Sigmoid colon (tissue), 6 donors: ENCODE measurements at regions not wholly inside any gene's neighbourhood (a gene's known extent, or its start where the extent isn't known, plus 50 kb on each side); places are given as distances from the start of the nearest gene placed in this dataset.

Experiments
- DNase-seq: peaks from one replicate; pipeline ENCODE4 v3.0.0-alpha.2; 2019
- H3K27ac ChIP-seq, 4 donors: fragments of 200-600 bp; sonication (generic); one replicate each; pipeline ENCODE4 v1.5.1; 2016 to 2019; ENCODE audit warnings: mild to moderate bottlenecking in 1 of 4
- H3K27me3 ChIP-seq, 3 donors: fragments of 200-600 bp; sonication (generic); one replicate each; pipeline ENCODE4 v1.5.1; 2019; ENCODE audit warnings: mild to moderate bottlenecking in 1 of 3
- H3K36me3 ChIP-seq, 4 donors: fragments of 200-600 bp; sonication (generic); one replicate each; pipeline ENCODE4 v1.5.1; 2016 to 2019
- H3K4me1 ChIP-seq, 4 donors: fragments of 200-600 bp; sonication (generic); one replicate each; pipeline ENCODE4 v1.5.1; 2017 to 2019
- H3K4me3 ChIP-seq, 4 donors: fragments of 200-600 bp; sonication (generic); one replicate each; pipeline ENCODE4 v1.5.1; 2017 to 2019; ENCODE audit warnings: mild to moderate bottlenecking in 2 of 4, moderate library complexity in 1 of 4
- H3K9me3 ChIP-seq, 4 donors: fragments of 200-600 bp in 3 of 4; sonication (generic) in 3 of 4; one replicate each; pipeline versions ENCODE4 v1.5.1 to v1.6.1; 2013 to 2019
- EP300 ChIP-seq, 4 donors: sonication (generic); formaldehyde crosslinking; IDR thresholded peaks; one replicate each; pipeline ENCODE4 v1.6.1; 2017; ENCODE audit warnings: antibody characterized with exemption in 4 of 4
- POLR2A ChIP-seq, 2 donors: fragments of 450-650 bp; IDR thresholded peaks; one replicate each; pipeline ENCODE4 v1.6.1; 2016; ENCODE audit warnings: antibody characterized with exemption in 2 of 2, mild to moderate bottlenecking in 2 of 2, moderate library complexity in 2 of 2
- POLR2AphosphoS5 ChIP-seq, 4 donors: sonication (generic); formaldehyde crosslinking; IDR thresholded peaks; one replicate each; pipeline ENCODE4 v1.6.1; 2017; ENCODE audit warnings: antibody characterized with exemption in 4 of 4
- whole genome bisulfite sequencing, 2 donors: extraction: QIAGEN DNeasy Blood & Tissue Kit; methylation state at CpG; one replicate each; pipeline ENCODE4 v1.1.7; 2013; 5-methylcytosine and 5-hydroxymethylcytosine counted together
- intact Hi-C: fragments of 100-400 bp; cut with DNase I; formaldehyde crosslinking; loops from one replicate; pipeline ENCODE4 v1.15.1; 2023
- TF ChIP-seq, protein P1 (sequence below), 4 experiments: fragments of 450-650 bp in 3 of 4; fragments of 200-600 bp in 1 of 4; IDR thresholded peaks; one replicate each; pipeline ENCODE4 v1.5.1; 2016 to 2019; ENCODE audit warnings: antibody characterized with exemption in 4 of 4, mild to moderate bottlenecking in 3 of 4, moderate library complexity in 2 of 4
- donor health status: healthy with polysubstance abuse.
- donor health status: healthy.

DNA sequence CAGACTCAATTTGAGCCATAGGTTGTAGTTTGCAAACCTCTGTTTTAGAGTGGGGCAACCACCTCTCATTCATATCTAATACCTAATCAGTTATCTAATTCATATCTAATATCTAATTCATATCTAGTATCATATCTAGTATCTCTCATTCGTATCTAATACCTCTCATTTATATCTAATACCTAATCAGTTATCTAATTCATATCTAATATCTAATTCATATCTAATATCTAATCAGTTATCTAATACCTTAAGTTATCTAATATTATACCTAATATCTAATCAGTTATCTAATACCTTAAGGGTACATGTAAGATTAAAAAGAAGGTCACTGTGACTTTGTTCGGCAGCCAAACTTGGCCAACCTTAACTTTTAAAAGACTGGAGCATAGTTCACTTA, 403.4 kb upstream of the MMADHC start:
- Histone ChIP-seq H3K27me3 (no peaks in the 10 kb centered on the region), H3K27ac (no peak overlapping the region), H3K4me1 (no peaks in the 10 kb centered on the region), H3K36me3 (no peaks in the 10 kb centered on the region), H3K9me3 (no peaks in the 10 kb centered on the region), H3K4me3 (no peak overlapping the region)
- TF ChIP-seq EP300 (IDR thresholded peaks at IDR 0.05) = no peak
- TF ChIP-seq, protein P1, sequence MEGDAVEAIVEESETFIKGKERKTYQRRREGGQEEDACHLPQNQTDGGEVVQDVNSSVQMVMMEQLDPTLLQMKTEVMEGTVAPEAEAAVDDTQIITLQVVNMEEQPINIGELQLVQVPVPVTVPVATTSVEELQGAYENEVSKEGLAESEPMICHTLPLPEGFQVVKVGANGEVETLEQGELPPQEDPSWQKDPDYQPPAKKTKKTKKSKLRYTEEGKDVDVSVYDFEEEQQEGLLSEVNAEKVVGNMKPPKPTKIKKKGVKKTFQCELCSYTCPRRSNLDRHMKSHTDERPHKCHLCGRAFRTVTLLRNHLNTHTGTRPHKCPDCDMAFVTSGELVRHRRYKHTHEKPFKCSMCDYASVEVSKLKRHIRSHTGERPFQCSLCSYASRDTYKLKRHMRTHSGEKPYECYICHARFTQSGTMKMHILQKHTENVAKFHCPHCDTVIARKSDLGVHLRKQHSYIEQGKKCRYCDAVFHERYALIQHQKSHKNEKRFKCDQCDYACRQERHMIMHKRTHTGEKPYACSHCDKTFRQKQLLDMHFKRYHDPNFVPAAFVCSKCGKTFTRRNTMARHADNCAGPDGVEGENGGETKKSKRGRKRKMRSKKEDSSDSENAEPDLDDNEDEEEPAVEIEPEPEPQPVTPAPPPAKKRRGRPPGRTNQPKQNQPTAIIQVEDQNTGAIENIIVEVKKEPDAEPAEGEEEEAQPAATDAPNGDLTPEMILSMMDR (IDR thresholded peaks at IDR 0.05) = no peak
- TF ChIP-seq POLR2A (IDR thresholded peaks at IDR 0.05) = no peak
- TF ChIP-seq POLR2AphosphoS5 (IDR thresholded peaks at IDR 0.05) = no peak
- whole genome bisulfite sequencing, 2 donors = 49 to 66% methylated on average over 2 of the region's 2 CpGs
- intact Hi-C loops = no loop called here
- no peak for DNase-seq

DNA sequence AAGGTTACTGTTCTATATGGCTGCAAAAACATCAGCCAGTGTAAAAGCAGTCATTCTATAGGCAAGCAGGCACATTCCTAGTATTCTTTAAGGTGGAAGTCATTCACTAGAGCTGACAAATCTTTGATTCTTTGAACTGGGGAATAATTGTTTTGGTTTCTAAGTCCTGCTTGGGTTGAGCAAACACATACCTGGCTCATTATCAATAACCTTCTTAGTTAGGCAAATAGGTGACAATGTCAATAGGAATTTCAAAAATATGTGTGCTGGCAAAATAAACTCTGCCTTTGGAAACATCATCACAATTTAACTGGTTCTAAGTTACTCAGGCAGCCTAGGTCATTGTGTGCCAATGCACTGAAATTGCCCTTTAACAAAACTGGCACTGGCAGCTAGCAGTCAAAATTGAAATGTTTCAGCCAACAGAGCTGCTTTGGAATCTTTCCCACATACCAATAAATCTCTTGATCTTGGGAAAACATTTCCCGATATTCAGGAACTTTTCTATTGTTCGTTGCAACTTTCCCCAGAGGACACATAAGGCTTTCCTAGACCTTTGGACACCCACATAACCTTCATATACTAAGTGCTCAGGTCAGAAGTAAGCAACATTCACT, 402.0 kb upstream of the MMADHC start:
- intact Hi-C loops = no loop called here
- Histone ChIP-seq H3K27me3 (no peaks in the 10 kb centered on the region), H3K27ac (no peak overlapping the region), H3K4me1 (no peaks in the 10 kb centered on the region), H3K9me3 (no peaks in the 10 kb centered on the region), H3K36me3 (no peaks in the 10 kb centered on the region), H3K4me3 (no peak overlapping the region)
- no peak for DNase-seq
- 20 to 33% methylated on average over 2 of the region's 2 CpGs for WGBS, 2 donors
- no peak for TF ChIP-seq EP300 (IDR thresholded peaks at IDR 0.05)
- no peak for TF ChIP-seq POLR2A (IDR thresholded peaks at IDR 0.05)
- TF ChIP-seq POLR2AphosphoS5 (IDR thresholded peaks at IDR 0.05) = no peak
- TF ChIP-seq, protein P1 (IDR thresholded peaks at IDR 0.05) = no peak

- Histone ChIP-seq H3K9me3 (no peaks in the 10 kb centered on the region), H3K4me3 (no peak overlapping the region), H3K27ac (no peak overlapping the region), H3K4me1 (no peaks in the 10 kb centered on the region), H3K27me3 (no peaks in the 10 kb centered on the region), H3K36me3 (no peaks in the 10 kb centered on the region)
- TF ChIP-seq POLR2AphosphoS5 (IDR thresholded peaks at IDR 0.05) = no peak
- TF ChIP-seq, protein P1 (IDR thresholded peaks at IDR 0.05) = no peak
- TF ChIP-seq EP300 (IDR thresholded peaks at IDR 0.05) = no peak
- TF ChIP-seq POLR2A (IDR thresholded peaks at IDR 0.05) = no peak
- DNase-seq = no peak
- intact Hi-C loops = no loop called here
- 36 to 76% methylated on average over 4 of the region's 4 CpGs for whole genome bisulfite sequencing, 2 donors
These were observed 400.8 kb upstream of the MMADHC start for GRCh38 chr2:149988361-149988760.

GRCh38 chr2:149986861-149987260, 399.3 kb upstream of the MMADHC start:
- WGBS, 2 donors = 84 to 91% methylated on average over 2 of the region's 2 CpGs
- DNase-seq = no peak
- Histone ChIP-seq H3K27me3 (no peaks in the 10 kb centered on the region), H3K27ac (no peak overlapping the region), H3K4me3 (no peak overlapping the region), H3K9me3 (no peaks in the 10 kb centered on the region), H3K4me1 (no peaks in the 10 kb centered on the region), H3K36me3 (no peaks in the 10 kb centered on the region)
- intact Hi-C loops = no loop called here
- TF ChIP-seq EP300 (IDR thresholded peaks at IDR 0.05) = no peak
- TF ChIP-seq, protein P1 (IDR thresholded peaks at IDR 0.05) = no peak
- no peak for TF ChIP-seq POLR2A (IDR thresholded peaks at IDR 0.05)
- no peak for TF ChIP-seq POLR2AphosphoS5 (IDR thresholded peaks at IDR 0.05)

DNA sequence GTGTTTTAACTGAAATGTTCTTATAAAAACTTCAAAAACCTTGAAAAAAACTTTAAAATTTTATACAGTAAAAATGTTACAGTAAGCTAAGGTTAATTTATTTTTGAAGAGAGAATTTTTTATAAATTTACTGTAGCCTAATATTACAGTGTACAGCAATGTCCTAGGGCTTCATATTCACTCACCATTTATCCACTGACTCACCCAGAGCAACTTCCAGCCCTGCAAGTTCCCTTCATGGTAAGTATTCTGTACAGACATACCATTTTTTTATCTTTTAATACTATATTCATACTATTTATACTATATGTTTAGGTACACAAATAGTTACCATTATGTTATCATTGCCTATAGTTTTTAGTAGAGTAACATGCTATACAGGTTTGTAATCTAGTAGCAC, 396.7 kb upstream of the MMADHC start:
- Histone ChIP-seq H3K36me3 (no peaks in the 10 kb centered on the region), H3K27ac (no peak overlapping the region), H3K4me3 (no peak overlapping the region), H3K4me1 (no peaks in the 10 kb centered on the region), H3K27me3 (no peaks in the 10 kb centered on the region), H3K9me3 (no peaks in the 10 kb centered on the region)
- intact Hi-C loops = no loop called here
- DNase-seq = no peak
- TF ChIP-seq, protein P1 (IDR thresholded peaks at IDR 0.05) = no peak
- no peak for TF ChIP-seq EP300 (IDR thresholded peaks at IDR 0.05)
- no peak for TF ChIP-seq POLR2A (IDR thresholded peaks at IDR 0.05)
- no peak for TF ChIP-seq POLR2AphosphoS5 (IDR thresholded peaks at IDR 0.05)
